Gastroesophageal sphincter (tissue), 3 donors: ENCODE measurements at regions not wholly inside any gene's neighbourhood (a gene's known extent, or its start where the extent isn't known, plus 50 kb on each side); places are given as distances from the start of the nearest gene placed in this dataset.

Experiments used
- POLR2AphosphoS5 ChIP-seq: sonication (generic); formaldehyde crosslinking; IDR thresholded peaks from one replicate; pipeline ENCODE4 v1.6.1; 2017; ENCODE audit warnings: antibody characterized with exemption
- TF ChIP-seq, protein P1 (sequence below), 4 experiments: fragments of 200-600 bp in 2 of 4; fragments of 450-650 bp in 2 of 4; sonication (generic) in 1 of 4; IDR thresholded peaks; one replicate each; pipeline ENCODE4 v1.5.1; 2017 to 2019; ENCODE audit warnings: antibody characterized with exemption in 4 of 4, mild to moderate bottlenecking in 2 of 4, moderate library complexity in 2 of 4

DNA sequence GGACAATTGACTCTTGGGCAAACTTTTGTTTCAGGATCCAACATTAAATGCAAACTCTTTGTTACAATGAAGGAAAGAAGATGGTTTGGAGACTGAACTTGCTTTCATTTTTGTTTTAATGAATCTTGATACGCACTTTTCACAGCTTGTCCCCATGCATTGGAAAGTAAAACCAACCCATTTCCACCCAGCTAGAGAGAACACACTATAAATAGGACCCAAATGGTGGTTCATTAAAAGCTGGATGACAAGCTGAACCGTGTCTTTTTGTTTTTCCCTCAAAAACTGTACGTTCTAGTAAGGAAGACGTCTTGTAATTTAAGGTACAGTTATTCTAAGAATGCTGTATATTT is 95.3 kb upstream of the EGFL6 start:
- TF ChIP-seq, protein P1, sequence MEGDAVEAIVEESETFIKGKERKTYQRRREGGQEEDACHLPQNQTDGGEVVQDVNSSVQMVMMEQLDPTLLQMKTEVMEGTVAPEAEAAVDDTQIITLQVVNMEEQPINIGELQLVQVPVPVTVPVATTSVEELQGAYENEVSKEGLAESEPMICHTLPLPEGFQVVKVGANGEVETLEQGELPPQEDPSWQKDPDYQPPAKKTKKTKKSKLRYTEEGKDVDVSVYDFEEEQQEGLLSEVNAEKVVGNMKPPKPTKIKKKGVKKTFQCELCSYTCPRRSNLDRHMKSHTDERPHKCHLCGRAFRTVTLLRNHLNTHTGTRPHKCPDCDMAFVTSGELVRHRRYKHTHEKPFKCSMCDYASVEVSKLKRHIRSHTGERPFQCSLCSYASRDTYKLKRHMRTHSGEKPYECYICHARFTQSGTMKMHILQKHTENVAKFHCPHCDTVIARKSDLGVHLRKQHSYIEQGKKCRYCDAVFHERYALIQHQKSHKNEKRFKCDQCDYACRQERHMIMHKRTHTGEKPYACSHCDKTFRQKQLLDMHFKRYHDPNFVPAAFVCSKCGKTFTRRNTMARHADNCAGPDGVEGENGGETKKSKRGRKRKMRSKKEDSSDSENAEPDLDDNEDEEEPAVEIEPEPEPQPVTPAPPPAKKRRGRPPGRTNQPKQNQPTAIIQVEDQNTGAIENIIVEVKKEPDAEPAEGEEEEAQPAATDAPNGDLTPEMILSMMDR (IDR thresholded peaks at IDR 0.05), result no peak
- TF ChIP-seq POLR2AphosphoS5, result no peak
